ENCODE measurements at regions not wholly inside any gene's neighbourhood (a gene's known extent, or its start where the extent isn't known, plus 50 kb on each side); places are given as distances from the start of the nearest gene placed in this dataset.
A peak's percentile ranks its signal among the peaks of the same experiment; 100 is the strongest.

DNA sequence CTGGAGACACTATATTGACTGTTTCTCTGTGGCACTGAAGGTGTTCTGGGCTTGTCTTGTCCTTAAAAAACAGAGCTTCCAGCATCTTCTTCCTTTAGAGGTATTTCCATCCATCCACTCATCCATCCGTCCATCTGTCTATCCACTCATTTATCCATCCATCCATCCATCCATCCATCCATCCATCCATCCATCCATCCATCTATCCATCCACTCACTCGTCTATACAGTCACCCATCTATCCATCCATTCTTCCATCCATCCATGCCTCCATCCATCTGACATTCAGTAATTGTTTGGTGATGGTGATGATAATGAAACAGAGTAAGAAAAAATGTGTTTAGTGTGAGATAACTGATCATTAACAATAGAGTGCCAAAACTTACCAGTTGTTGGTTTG is 334.8 kb downstream of the NSG2 start:
- DNase-seq: no peak

DNA sequence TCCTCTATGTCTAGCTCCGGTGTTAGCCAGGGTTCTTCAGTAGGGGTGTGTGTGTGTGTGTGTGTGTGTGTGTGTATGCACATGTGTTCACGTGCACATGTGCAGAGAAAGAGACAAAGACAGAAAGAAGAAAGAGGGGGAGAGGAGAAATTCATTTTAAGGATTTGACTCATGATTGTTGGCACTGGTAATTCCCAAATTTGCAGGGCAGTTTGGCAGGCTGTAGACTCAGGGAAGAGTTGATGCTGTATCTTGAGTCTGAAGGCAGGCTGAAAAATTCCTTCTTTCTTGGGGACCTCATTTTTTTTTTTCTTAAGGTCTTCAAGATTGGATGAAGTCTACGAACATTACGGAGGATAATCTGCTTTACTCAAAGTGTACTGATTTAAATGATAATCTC is 335.7 kb downstream of the NSG2 start:
- no peak for DNase-seq

DNA sequence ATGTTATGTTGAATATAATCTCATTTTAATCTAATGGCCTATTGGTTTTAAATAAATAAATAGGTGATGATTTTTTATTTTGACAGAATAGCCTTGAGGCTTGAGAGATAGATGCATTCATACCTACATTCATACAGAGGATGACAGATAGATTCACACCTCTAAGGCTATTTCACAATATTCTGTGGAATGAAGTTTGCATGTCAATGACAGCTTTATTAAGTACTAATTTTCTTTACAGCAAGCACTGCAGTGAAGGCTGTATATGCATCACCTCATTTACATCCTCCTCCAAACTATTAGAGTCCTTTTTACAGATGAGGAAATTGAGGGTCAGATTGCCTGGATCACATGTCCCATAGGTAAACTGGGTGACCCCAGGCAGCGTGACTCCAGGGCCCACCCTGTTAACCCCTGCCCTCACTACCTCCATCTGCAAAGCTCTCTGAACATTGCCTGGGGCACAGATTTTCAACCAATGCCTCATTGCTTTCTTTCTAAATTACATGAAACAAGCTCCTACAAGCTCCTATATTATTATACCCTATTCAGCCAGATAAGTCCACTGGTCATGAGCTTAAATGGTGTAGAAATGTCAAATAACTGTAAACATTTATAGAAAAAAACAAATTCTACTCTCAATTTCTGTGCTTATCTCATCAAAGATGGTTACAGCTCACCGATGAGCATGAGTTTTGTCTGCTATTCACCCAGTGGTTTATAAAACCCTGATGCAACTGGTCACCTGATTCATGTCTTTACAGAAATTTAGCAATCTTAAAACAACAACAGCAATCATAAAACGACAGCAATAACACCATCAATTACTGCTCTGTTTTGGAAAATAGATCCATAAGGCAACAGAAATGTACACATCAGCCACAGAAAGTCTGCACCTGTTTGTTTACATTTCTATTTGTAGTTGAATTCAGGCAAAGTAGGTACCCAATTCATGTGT is 338.0 kb downstream of the NSG2 start:
- DNase-seq: no peak

DNA sequence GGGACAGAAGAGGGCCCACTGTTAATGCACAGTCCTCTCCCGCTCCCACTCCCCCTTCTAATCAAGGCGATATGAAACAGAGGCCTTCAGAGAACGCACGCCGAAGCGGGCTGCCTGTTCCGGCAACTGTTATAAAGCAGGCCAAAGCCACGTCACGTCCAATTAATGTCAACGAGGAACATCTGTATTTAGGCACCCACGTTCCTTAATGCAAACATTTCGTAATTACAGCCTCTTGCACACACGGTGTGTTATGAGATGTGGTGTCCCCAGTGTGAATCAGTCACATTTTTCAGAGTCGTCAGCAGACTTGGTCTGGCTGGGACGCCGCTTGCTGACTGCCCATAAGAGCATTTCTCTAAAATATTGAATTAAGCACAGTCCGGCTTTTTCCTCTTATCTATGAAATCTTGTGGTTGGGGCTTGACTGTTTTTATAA is 339.0 kb downstream of the NSG2 start:
- no peak for DNase-seq

DNA sequence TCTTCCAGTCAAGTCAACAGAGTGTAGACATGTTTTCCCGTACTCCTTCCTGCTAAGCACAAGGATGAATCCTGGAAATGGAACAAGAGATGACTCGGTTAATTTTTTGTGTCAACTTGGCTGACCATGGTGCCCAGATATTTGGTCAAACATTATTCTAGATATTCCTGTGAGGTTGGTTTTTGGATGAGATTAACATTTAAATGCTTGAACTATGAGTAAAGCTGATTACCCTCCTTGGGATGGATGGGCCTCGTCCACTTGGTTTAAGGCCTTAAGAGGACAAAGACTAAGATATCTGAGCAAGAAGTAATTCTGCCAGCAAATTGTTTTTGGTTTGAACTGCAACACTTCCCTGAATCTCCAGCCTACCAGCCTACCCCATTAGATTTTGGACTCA is 338.1 kb upstream of the MSX2 start:
- DNase-seq: no peak

DNA sequence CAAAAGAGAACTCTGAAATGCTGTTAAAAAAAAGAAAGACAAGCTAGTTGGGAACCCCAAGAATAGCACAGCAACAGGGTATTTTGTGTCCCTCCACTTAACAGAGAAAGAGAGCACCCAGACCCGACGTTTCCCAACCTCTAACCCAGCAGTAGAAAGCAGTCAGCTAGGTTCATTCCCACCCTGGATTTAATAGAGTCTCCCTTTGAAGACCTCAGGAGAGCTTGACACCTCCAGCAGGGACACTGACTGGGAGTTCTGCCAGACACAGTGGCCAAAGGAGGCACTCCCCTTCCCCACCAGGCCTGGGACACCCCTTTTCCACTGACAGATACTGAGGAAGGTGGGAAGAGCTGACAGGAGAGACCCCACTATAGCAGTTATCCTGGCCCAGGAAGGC is 337.5 kb upstream of the MSX2 start:
- no peak for DNase-seq

DNA sequence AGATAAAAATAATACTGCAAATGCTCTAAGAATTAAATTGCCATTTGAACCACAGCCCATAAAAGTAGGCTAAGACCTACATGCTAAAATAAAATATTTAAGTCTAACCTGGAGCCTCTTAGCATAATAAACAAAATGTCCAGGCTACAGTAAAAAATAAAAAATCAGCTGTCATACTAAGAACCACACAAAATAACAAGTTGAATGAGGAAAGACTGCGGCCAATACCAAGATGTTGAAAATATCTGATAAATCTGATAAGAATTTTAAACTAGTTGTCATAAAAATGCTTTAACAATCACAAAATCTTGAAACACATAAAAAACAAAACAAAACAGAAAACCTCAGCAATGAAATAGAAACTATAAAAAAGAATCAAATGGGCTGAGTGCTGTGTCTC is 336.9 kb upstream of the MSX2 start:
- no peak for DNase-seq

DNA sequence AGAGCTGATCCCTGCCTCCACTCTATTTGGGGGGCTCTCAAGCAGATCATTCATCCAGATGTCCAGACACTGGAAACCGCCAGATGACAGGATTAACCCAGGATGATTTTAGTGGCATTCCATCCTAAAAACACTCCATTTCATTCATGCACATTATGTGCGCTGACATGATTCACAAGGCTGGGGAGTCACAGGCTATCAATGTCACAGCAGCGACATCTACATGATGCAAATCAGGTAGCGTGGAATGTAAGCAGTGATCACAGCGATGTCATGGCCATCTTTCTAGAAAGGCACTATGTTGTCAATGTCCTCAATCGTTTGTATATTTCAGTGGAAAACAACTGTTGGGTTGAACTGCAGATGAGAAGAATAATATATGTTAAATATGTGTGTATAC is 331.5 kb upstream of the MSX2 start:
- no peak for DNase-seq

DNA sequence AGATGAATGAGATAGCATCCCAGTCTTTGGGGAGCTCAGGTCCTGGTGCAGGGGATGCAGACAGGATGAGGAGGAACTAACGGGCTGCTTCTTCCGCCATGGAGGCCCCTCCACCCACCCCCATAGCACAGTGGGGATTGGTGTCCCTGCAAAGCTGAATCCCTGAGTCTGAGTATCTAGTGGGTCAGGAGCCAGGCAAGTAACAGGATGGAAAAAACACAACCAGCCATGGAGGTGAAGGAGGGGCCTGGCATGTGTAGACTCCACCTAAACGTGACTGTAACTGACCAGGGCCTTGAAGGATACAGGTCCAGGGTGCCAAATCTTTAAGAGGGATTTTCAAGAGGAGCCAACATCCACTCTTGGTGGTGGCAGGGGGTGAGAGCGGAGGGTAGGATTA is 327.8 kb upstream of the MSX2 start:
- DNase-seq: no peak

DNA sequence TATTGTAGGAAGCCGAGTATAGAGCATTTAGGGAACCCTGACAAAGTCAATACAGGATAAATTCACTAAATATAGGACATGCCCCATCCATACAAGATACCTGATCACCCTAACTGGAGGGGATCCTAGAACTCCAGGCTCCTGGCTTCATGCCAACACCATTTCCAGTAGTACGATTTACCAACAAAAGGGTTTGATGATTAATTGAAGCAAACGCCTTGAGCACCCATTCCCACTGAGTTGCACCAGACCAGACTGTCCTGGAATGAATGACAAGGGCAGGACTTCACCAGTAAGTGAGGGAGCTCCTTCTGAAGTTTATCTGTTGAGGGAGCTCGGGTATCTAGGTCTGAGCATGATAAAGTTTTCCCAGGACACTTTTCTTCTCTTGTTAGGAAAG is 327.2 kb upstream of the MSX2 start:
- DNase-seq: no peak

DNA sequence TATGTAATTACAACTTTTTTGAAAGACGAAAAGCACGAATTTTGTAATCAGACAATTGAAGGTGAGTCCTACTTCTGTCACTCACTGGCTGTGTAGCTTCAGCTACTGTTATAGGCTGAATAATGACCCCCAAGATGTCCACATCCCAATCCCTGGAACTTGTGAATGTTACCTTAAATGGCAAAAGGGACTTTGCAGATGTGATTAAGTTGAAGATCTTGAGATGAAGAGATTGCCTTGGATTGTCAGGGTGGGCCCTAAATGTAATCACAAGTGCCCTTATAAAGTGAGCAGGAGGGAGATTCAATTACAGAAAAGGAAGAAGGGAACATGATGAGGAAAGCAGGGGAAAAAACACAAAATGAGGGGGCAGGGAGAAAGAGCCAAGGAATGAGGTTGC is 326.2 kb upstream of the MSX2 start:
- DNase-seq: no peak

DNA sequence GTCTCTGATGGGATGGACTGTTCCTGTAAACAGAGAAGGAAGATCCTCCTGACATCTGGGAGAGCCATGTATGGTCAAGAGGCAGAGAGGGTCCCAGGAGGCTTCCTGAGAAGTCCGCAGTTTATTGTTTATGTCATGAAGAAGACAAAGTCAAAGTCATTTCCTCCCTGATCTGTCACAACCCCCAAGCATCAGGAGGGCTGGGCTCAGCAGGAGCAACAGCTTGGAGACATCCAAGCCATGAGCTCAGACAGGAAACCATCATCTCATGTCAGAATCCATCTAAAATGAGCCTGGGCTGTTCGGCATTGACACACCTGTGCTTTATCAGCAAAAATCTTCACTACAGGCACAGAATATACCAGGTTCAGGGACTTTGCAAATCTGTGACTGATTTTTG is 325.0 kb upstream of the MSX2 start:
- no peak for DNase-seq

DNA sequence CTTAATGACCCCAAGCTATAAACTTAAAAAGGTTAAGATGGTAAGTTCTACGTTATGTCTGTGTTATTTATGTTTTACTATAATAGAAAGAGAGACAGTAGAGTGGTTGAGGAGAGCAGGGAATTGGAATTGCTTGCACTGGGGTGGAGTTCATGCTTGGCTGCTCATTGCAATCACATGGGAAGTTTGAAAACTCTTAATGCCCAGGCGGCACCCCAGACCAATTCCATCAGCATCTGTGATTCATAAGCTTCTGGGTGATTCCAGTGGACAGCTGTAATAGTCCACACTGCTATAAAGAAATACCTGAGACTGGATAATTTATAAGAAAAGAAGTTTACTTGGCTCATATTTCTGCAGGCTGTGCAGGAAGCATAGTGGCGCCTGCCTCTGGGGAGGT is 323.9 kb upstream of the MSX2 start:
- DNase-seq: no peak

DNA sequence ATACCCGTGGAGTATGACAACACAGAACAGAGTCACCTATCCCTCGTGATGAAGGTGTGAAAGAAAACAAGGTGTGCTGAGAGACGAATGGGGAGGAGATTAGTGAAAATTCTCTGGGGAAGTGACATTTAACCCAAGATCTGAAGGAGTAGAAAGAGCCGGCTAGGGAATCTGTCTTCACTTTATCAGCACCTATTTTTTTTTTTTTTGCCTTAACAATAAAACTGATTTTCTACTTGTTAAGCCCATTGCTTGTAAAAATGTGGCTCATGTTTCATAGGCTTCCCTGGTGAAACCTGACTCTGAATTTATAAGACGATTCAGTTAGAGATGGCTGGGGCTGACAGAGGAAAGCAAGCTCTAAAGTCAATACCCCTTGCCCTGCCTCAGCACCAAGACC is 322.6 kb upstream of the MSX2 start:
- DNase-seq: no peak

DNA sequence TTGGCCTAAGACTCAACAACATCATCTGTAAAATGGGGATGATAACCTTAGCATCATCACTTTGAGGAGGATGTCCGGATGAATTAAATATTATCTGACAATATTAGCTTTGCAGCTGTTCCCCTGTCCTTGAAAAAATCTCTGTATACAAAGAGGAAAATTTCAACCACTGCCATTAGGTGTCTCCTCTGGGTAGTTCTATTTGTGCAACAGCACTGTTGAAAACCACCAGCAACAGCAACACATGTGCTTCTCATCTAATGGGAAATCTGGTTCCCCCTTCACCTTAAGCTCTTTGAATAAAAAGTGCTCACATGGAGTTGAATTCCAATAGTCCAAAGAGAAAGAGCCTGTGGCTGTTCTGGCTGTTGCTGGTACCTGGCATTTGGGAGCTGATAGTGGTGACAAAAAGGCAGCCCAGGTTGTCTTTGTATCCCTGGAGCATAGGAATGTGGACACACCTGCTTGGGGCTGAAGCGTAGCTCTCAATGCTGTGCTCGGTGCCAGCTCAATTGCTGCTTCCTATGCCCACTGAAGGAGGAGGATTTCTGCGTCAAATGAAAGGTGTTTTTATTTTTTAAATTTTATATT is 322.1 kb upstream of the MSX2 start:
- no peak for DNase-seq

DNA sequence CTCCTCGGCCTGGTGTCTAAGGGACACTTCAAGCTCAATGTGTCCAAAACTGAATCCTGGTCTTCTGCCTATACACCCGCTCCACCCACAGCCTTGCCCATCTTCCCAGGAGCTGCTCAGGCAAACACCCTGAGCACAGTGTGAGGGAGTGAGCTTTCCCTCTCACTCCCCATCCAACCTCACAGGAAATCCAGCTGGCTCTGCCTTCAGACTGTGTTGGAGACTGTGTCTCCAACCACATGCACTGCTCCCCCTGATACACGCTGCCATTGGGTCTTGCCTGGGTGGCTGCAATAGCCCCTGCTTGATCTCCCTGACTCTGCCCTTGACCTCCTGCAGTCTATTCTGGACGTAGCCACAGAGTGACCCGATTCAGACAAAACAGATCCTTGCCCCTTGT is 319.5 kb upstream of the MSX2 start:
- DNase-seq: no peak

DNA sequence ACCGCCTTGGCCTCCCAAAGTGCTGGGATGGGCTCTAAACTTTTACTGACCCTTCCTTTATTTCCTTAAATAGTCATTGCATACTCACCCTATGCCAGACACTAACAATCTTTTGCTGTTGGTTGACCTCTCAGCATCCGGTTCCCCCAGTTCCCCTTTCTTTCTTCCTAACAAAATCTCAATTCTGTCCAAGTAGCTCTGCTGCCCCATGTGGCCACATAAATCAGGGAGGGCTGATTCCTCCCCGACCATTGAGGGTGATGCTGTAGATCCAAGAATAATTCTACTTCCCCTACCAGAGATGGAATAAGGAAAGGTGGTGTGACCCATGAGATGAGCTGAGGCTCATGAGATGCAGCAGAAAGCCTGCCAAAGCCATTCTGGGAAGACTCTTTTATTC is 315.3 kb upstream of the MSX2 start:
- DNase-seq: peak; percentile 20

DNA sequence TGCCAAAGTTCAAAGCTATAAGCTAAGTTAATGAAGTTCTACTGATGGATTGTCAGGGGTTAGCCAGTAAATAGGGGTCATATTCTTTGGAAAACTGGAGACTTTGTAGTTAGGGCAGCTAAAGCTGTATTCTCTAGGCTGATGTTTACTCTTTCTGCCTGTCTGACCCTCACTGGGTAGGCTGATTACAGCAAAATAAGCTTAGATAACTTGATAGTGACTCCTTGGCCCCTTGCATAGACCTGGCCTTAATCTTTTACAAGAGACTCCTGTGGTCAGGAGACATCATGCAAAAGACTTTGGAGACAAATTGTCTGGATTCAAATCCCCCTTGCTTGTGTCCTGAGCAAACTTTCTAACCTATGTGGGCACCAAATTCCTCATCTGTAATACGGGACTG is 314.4 kb upstream of the MSX2 start:
- no peak for DNase-seq

DNA sequence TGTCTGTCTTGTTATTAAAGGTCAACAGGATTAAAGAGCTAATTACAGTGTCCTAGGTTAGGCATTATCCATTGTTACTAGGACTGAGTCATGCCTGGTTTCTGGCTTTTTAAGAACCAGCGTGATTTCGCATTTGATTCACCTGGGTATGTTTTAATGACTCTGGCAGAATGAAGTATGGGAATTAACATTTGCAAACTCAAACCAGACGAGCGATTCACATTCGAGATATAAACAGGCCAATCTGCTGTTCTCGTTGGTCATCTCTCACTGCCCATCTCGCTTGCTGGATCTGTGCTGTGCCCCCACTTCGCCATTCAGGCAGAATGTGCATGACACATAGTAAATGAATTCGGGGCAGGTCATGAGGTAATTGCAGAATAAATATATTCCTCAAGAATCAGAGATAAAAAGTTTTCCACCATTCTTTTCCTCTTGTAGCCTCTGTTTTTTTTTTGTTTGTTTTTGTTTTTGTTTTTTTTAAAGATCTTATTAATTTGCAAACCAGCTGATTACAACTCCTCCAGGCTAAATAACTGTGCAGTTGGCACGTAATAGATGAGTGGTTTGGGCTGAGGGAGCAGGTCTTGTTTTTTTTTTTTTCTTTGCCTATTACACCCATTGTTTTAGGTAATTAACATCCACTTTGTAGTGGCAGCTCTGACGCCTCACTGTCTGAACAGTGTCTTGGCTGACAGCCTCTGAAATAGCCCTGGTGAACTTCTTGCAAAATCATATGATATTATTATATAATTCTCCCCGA is 313.5 kb upstream of the MSX2 start:
- DNase-seq: no peak

DNA sequence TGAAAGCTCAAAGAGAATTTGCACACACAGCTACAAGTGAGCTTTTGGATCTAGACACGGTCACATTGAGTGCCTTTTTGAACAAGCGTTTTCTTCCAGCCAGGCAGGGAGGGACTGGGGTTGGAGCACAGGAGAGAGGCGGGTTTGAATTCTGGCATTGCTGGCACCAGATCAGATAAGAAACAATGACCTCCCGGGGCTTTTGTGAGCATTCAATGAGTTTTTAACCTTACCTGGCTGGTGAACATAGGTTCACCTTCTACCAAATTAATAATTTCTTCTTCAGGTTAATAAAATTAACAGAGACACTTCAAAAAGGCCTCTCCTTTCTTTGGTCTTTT is 312.9 kb upstream of the MSX2 start:
- no peak for DNase-seq

DNA sequence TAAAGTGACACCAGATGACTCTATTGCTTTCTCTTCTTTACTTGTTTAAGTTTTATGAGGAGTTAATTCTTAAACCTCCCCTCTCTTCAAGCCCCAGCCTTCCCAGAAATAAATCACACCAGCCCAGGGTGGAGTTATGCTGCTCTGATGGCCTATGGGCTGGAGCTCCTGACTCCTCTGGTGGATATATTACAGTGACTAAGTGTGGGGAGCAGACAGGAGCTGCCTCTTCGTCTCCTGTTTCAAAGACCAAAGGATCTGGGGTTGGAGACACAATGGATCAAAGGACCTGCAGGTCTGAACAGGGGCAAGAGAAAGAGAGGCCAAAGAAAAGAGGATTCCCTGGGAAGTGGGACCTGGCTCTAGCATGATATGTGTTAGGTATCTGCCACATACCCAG is 312.0 kb upstream of the MSX2 start:
- DNase-seq: no peak

DNA sequence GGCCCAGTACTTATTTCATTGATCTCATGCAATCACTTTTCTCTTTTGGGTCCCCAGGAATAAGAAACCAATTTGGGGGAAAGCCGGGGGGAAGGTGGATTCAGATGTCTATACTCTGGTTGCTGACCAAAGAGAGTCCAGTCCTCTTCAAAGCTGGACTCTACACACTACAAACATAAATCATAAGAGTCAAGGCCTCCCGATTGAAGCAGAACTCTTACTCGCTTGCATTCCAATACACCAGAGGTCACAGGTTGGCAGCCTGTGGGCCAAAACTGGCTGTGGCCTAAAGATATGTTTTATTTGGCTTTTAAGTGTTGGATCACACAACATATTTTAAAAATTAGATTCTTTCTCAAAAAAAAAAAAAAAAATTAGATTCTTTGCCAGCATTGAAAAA is 311.4 kb upstream of the MSX2 start:
- no peak for DNase-seq

DNA sequence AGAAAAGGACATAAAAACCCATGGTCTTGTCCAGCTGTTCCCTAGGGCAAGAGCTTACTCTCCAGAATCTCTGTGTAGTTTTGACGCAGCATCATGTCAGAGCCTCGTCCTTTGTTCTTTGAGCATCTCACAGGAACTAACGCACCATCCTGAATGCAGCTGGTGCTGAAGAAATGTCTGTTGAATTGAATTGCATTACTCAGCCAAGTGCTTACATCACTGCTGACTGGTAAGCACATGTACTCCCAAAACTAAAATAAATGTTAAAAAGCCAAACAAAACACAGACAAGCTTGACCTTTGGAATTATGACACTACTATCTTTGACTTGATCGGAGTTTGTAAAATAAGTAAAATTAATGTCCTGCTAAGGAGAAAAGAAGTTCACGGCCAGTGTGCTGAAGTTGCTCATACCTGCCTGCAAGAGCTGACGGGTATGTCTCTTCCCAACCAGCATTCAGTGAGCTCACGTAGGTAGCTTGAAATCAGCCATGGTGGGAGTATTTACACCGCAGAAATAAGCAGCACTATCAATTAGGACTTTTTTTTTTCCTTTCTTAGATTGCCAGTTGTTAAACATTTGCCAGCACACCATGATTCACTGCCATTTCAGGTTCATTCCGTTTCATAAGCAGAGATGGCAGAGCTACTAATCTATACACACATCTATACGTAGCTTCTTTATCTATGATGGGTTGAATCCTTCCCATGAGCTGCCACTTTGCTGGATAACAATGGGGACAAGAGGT is 310.6 kb upstream of the MSX2 start:
- DNase-seq: no peak

Data from DMS53 (cell line).